ENCODE measurements at regions not wholly inside any gene's neighbourhood (a gene's known extent, or its start where the extent isn't known, plus 50 kb on each side); places are given as distances from the start of the nearest gene placed in this dataset.
A peak's percentile ranks its signal among the peaks of the same experiment; 100 is the strongest.
"Not testable (repeated sequence)": the region's sequence is repeated elsewhere in the genome, so short reads cannot be mapped to it uniquely, and the experiment has no call there.

GRCh38 chr7:119712886-119713462 lies 560.0 kb upstream of the KCND2 start:
- DNase-seq (ENCODE audit: low spot score): no peak

GRCh38 chr7:119713606-119714005 lies 559.4 kb upstream of the KCND2 start:
- no peak for DNase-seq (ENCODE audit: low spot score)

- peak; percentile 75 for DNase-seq (ENCODE audit: low spot score)
Measured at GRCh38 chr7:119720541-119720940, 552.4 kb upstream of the KCND2 start.

GRCh38 chr7:119724041-119724792 lies 548.8 kb upstream of the KCND2 start:
- DNase-seq (ENCODE audit: low spot score): no peak

GRCh38 chr7:119733127-119733879 lies 539.7 kb upstream of the KCND2 start:
- no peak for DNase-seq (ENCODE audit: low spot score)

- DNase-seq (ENCODE audit: low spot score): no peak
Measured at GRCh38 chr7:119737390-119737789, 535.6 kb upstream of the KCND2 start.

GRCh38 chr7:119745280-119745679 lies 527.7 kb upstream of the KCND2 start:
- DNase-seq (ENCODE audit: low spot score): not testable (repeated sequence)

- no peak for DNase-seq (ENCODE audit: low spot score)
Measured at GRCh38 chr7:119748251-119748860, 524.6 kb upstream of the KCND2 start.

- no peak for DNase-seq (ENCODE audit: low spot score)
Measured at GRCh38 chr7:119748991-119749390, 524.0 kb upstream of the KCND2 start.

GRCh38 chr7:119756687-119757086 lies 516.3 kb upstream of the KCND2 start:
- no peak for DNase-seq (ENCODE audit: low spot score)

GRCh38 chr7:119758254-119758653 lies 514.7 kb upstream of the KCND2 start:
- no peak for DNase-seq (ENCODE audit: low spot score)

GRCh38 chr7:119761776-119762175 lies 511.2 kb upstream of the KCND2 start:
- DNase-seq (ENCODE audit: low spot score): no peak

- DNase-seq (ENCODE audit: low spot score): no peak
Measured at GRCh38 chr7:119782286-119782685, 490.7 kb upstream of the KCND2 start.

- DNase-seq (ENCODE audit: low spot score): peak; percentile 29
Measured at GRCh38 chr7:119783799-119784198, 489.2 kb upstream of the KCND2 start.

GRCh38 chr7:119802147-119802546 lies 470.8 kb upstream of the KCND2 start:
- DNase-seq (ENCODE audit: low spot score): no peak

GRCh38 chr7:119825091-119825655 lies 447.8 kb upstream of the KCND2 start:
- DNase-seq (ENCODE audit: low spot score): no peak

- DNase-seq (ENCODE audit: low spot score): no peak
Measured at GRCh38 chr7:119826547-119826946, 446.4 kb upstream of the KCND2 start.

- no peak for DNase-seq (ENCODE audit: low spot score)
Measured at GRCh38 chr7:119838444-119838843, 434.5 kb upstream of the KCND2 start.

GRCh38 chr7:119842337-119842736 lies 430.6 kb upstream of the KCND2 start:
- DNase-seq (ENCODE audit: low spot score): no peak

- DNase-seq (ENCODE audit: low spot score): no peak
Measured at GRCh38 chr7:119842786-119843185, 430.2 kb upstream of the KCND2 start.

GRCh38 chr7:119861385-119861784 lies 411.6 kb upstream of the KCND2 start:
- DNase-seq (ENCODE audit: low spot score): no peak

GRCh38 chr7:119868387-119868786 lies 404.6 kb upstream of the KCND2 start:
- no peak for DNase-seq (ENCODE audit: low spot score)

Data from kidney tubule cell (primary cell).